ENCODE measurements at regions not wholly inside any gene's neighbourhood (a gene's known extent, or its start where the extent isn't known, plus 50 kb on each side); places are given as distances from the start of the nearest gene placed in this dataset.

- Histone ChIP-seq H3K36me3 (ENCODE audit: control insufficient read depth, insufficient read depth, low read length) (no peaks in the 10 kb centered on the region), H3K9me3 (ENCODE audit: control insufficient read depth, insufficient read depth, low read length) (no peaks in the 10 kb centered on the region), H3K4me1 (ENCODE audit: control insufficient read depth, insufficient read depth, low read length) (no peaks in the 10 kb centered on the region), H3K27me3 (ENCODE audit: control insufficient read depth, insufficient read depth, low read length) (no peaks in the 10 kb centered on the region), H3K27ac (ENCODE audit: low read depth, low read length) (no peak overlapping the region), H3K4me3 (ENCODE audit: low read depth, low read length) (no peak overlapping the region)
- no peak for DNase-seq (ENCODE audit: low read depth in 4 of 6, low spot score in 6 of 6)
- WGBS (ENCODE audit: insufficient coverage): 98% methylated on average over 4 of the region's 4 CpGs
These were observed 76.1 kb upstream of the CDH5 start for GRCh38 chr16:66290431-66290830.

DNA sequence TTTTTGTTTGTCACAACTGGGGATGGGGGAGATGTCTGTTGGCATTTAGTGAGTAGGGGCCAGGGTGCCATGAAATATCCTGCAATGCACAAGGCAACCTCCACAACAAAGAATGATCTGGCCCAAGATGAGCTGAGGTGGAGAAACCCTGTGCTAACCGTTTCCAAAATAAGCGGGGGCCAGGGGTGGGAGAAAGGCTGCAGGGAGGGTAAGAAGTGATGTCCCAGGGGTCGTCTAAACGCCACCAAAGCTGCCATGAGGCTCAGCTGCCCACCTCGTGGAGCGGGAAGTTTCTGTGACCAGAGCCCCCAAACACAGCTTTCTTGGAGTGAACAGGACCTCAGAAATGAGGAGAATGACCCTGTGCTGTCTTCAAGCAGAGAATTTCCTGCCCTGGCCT lies 76.5 kb upstream of the CDH5 start:
- WGBS (ENCODE audit: insufficient coverage): 93% methylated on average over 6 of the region's 6 CpGs
- no peaks in the 10 kb centered on the region for H3K4me1 ChIP-seq (ENCODE audit: control insufficient read depth, insufficient read depth, low read length)
- no peaks in the 10 kb centered on the region for H3K36me3 ChIP-seq (ENCODE audit: control insufficient read depth, insufficient read depth, low read length)
- no peak overlapping the region for H3K27ac ChIP-seq (ENCODE audit: low read depth, low read length)
- H3K9me3 ChIP-seq (ENCODE audit: control insufficient read depth, insufficient read depth, low read length): no peaks in the 10 kb centered on the region
- no peaks in the 10 kb centered on the region for H3K27me3 ChIP-seq (ENCODE audit: control insufficient read depth, insufficient read depth, low read length)
- H3K4me3 ChIP-seq (ENCODE audit: low read depth, low read length): no peak overlapping the region
- no peak for DNase-seq (ENCODE audit: low read depth in 4 of 6, low spot score in 6 of 6)

DNA sequence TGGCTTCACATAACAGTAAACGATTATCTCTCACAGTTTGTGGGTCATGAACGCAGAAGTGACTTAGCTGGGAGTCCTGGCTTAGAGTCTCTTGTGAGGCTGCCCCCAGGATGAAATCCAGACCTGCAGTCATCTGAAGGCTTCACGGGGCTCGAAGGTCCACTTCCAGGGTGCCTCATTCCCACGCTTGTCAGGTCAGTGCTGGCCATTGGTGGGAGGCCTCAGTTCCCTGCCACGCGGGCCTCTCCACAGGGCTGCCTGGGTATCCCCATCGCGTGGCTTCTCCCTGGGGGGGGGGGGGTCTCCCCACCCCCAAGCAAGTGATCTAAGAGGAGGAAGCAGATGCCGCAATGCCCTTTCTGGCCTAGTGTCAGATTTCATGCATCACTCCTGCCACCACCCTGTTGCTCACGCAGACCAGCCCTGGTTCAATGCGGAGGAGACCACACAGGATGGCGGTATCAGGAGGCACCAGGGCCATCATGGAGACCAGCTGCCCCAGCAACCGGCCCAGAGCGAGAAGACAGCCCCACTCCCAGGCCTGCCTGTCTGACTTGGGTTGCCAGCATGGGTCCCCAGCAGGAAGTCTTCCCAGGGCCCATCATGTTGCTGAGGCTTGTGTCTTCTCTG lies 77.3 kb upstream of the CDH5 start:
- no peak overlapping the region for H3K4me3 ChIP-seq (ENCODE audit: low read depth, low read length)
- WGBS (ENCODE audit: insufficient coverage): 95% methylated on average over 10 of the region's 15 CpGs
- DNase-seq (ENCODE audit: low read depth in 4 of 6, low spot score in 6 of 6): no peak

DNA sequence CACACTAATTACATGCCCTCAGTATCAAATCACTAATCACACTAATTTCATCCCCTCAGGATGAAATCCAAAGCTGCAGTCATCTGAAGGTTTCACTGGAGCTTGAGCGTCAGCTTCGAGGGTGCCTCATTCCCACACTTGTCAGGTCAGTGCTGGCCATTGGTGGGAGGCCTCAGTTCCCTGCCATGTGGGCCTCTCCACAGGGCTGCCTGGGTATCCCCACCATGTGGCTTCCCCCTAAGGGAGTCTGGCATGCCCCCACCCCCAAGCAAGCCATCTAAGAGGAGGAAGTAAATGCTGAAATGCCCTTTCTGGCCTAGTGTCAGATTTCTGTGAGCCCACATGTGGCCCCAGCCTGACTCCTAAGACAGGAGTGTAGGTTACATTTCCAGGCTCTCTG lies 78.6 kb upstream of the CDH5 start:
- 85% methylated on average over 2 of the region's 2 CpGs for WGBS (ENCODE audit: insufficient coverage)
- Histone ChIP-seq H3K4me1 (ENCODE audit: control insufficient read depth, insufficient read depth, low read length) (no peaks in the 10 kb centered on the region), H3K27ac (ENCODE audit: low read depth, low read length) (no peak overlapping the region), H3K4me3 (ENCODE audit: low read depth, low read length) (no peak overlapping the region), H3K27me3 (ENCODE audit: control insufficient read depth, insufficient read depth, low read length) (no peaks in the 10 kb centered on the region), H3K36me3 (ENCODE audit: control insufficient read depth, insufficient read depth, low read length) (no peaks in the 10 kb centered on the region), H3K9me3 (ENCODE audit: control insufficient read depth, insufficient read depth, low read length) (no peaks in the 10 kb centered on the region)
- no peak for DNase-seq (ENCODE audit: low read depth in 4 of 6, low spot score in 6 of 6)

More for the DNA sequence above, 77.3 kb upstream of the CDH5 start:
- no peaks in the 10 kb centered on the region for H3K36me3 ChIP-seq (ENCODE audit: control insufficient read depth, insufficient read depth, low read length)
- no peaks in the 10 kb centered on the region for H3K27me3 ChIP-seq (ENCODE audit: control insufficient read depth, insufficient read depth, low read length)
- no peak overlapping the region for H3K27ac ChIP-seq (ENCODE audit: low read depth, low read length)
- no peaks in the 10 kb centered on the region for H3K9me3 ChIP-seq (ENCODE audit: control insufficient read depth, insufficient read depth, low read length)
- H3K4me1 ChIP-seq (ENCODE audit: control insufficient read depth, insufficient read depth, low read length): no peaks in the 10 kb centered on the region

GRCh38 chr16:66287416-66287815 lies 79.1 kb upstream of the CDH5 start:
- Histone ChIP-seq H3K4me1 (ENCODE audit: control insufficient read depth, insufficient read depth, low read length) (no peaks in the 10 kb centered on the region), H3K4me3 (ENCODE audit: low read depth, low read length) (no peak overlapping the region), H3K36me3 (ENCODE audit: control insufficient read depth, insufficient read depth, low read length) (no peaks in the 10 kb centered on the region), H3K27me3 (ENCODE audit: control insufficient read depth, insufficient read depth, low read length) (no peaks in the 10 kb centered on the region), H3K27ac (ENCODE audit: low read depth, low read length) (no peak overlapping the region), H3K9me3 (ENCODE audit: control insufficient read depth, insufficient read depth, low read length) (no peaks in the 10 kb centered on the region)
- no peak for DNase-seq (ENCODE audit: low read depth in 4 of 6, low spot score in 6 of 6)
- WGBS (ENCODE audit: insufficient coverage): 80% methylated on average over 2 of the region's 2 CpGs

GRCh38 chr16:66286527-66286926 lies 80.0 kb upstream of the CDH5 start:
- DNase-seq (ENCODE audit: low read depth in 4 of 6, low spot score in 6 of 6): no peak
- 96% methylated on average over 9 of the region's 9 CpGs for WGBS (ENCODE audit: insufficient coverage)
- H3K27me3 ChIP-seq (ENCODE audit: control insufficient read depth, insufficient read depth, low read length): no peaks in the 10 kb centered on the region
- H3K4me3 ChIP-seq (ENCODE audit: low read depth, low read length): no peak overlapping the region
- H3K36me3 ChIP-seq (ENCODE audit: control insufficient read depth, insufficient read depth, low read length): no peaks in the 10 kb centered on the region
- no peak overlapping the region for H3K27ac ChIP-seq (ENCODE audit: low read depth, low read length)
- H3K9me3 ChIP-seq (ENCODE audit: control insufficient read depth, insufficient read depth, low read length): no peaks in the 10 kb centered on the region
- H3K4me1 ChIP-seq (ENCODE audit: control insufficient read depth, insufficient read depth, low read length): no peaks in the 10 kb centered on the region

- 94% methylated on average over 1 of the region's 1 CpG for WGBS (ENCODE audit: insufficient coverage)
- no peaks in the 10 kb centered on the region for H3K27me3 ChIP-seq (ENCODE audit: control insufficient read depth, insufficient read depth, low read length)
- H3K4me3 ChIP-seq (ENCODE audit: low read depth, low read length): no peak overlapping the region
- H3K4me1 ChIP-seq (ENCODE audit: control insufficient read depth, insufficient read depth, low read length): no peaks in the 10 kb centered on the region
- no peak overlapping the region for H3K27ac ChIP-seq (ENCODE audit: low read depth, low read length)
- no peak for DNase-seq (ENCODE audit: low read depth in 4 of 6, low spot score in 6 of 6)
- no peaks in the 10 kb centered on the region for H3K36me3 ChIP-seq (ENCODE audit: control insufficient read depth, insufficient read depth, low read length)
- peaks cover 4% of the 10 kb centered on the region for H3K9me3 ChIP-seq (ENCODE audit: control insufficient read depth, insufficient read depth, low read length)
These were observed 87.8 kb upstream of the CDH5 start for GRCh38 chr16:66278604-66279262.

- H3K4me3 ChIP-seq (ENCODE audit: low read depth, low read length): no peak overlapping the region
- no peak for DNase-seq (ENCODE audit: low read depth in 4 of 6, low spot score in 6 of 6)
- WGBS (ENCODE audit: insufficient coverage): 95% methylated on average over 2 of the region's 2 CpGs
These were observed 88.4 kb upstream of the CDH5 start for GRCh38 chr16:66278111-66278531.

GRCh38 chr16:66277311-66278070 lies 89.0 kb upstream of the CDH5 start:
- Histone ChIP-seq H3K36me3 (ENCODE audit: control insufficient read depth, insufficient read depth, low read length) (no peaks in the 10 kb centered on the region), H3K4me3 (ENCODE audit: low read depth, low read length) (no peak overlapping the region), H3K9me3 (ENCODE audit: control insufficient read depth, insufficient read depth, low read length) (peaks cover 4% of the 10 kb centered on the region), H3K27ac (ENCODE audit: low read depth, low read length) (no peak overlapping the region), H3K4me1 (ENCODE audit: control insufficient read depth, insufficient read depth, low read length) (no peaks in the 10 kb centered on the region), H3K27me3 (ENCODE audit: control insufficient read depth, insufficient read depth, low read length) (no peaks in the 10 kb centered on the region)
- 90% methylated on average over 6 of the region's 6 CpGs for WGBS (ENCODE audit: insufficient coverage)
- no peak for DNase-seq (ENCODE audit: low read depth in 4 of 6, low spot score in 6 of 6)

More at GRCh38 chr16:66278111-66278531, 88.4 kb upstream of the CDH5 start:
- H3K36me3 ChIP-seq (ENCODE audit: control insufficient read depth, insufficient read depth, low read length): no peaks in the 10 kb centered on the region
- no peaks in the 10 kb centered on the region for H3K27me3 ChIP-seq (ENCODE audit: control insufficient read depth, insufficient read depth, low read length)
- H3K9me3 ChIP-seq (ENCODE audit: control insufficient read depth, insufficient read depth, low read length): peaks cover 4% of the 10 kb centered on the region
- H3K27ac ChIP-seq (ENCODE audit: low read depth, low read length): no peak overlapping the region
- H3K4me1 ChIP-seq (ENCODE audit: control insufficient read depth, insufficient read depth, low read length): no peaks in the 10 kb centered on the region
